Right lobe of liver (tissue), 6 donors: ENCODE measurements at regions not wholly inside any gene's neighbourhood (a gene's known extent, or its start where the extent isn't known, plus 50 kb on each side); places are given as distances from the start of the nearest gene placed in this dataset.

Source experiments
- ATAC-seq, 4 donors: fragments of 200-7000 bp; cut with Tn5 transposase; one replicate each; pipeline ENCODE4 v1.9.1; 2020; ENCODE audit warnings: mild to moderate bottlenecking in 4 of 4, moderate library complexity in 4 of 4
- DNase-seq, 3 donors: peaks; one replicate each; pipeline ENCODE4 v3.0.0-alpha.2; 2020
- H3K27ac ChIP-seq, 3 donors: fragments of 200-600 bp; one replicate each; pipeline ENCODE4 v1.8.0; 2022
- H3K27me3 ChIP-seq, 2 donors: fragments of 200-600 bp; one replicate each; pipeline ENCODE4 v1.8.0; 2022
- H3K36me3 ChIP-seq, 4 donors: fragments of 200-600 bp; sonication (generic) in 1 of 4; one replicate each; pipeline versions ENCODE4 v1.5.1 to v1.8.0; 2017 to 2022; ENCODE audit warnings: control low read depth in 1 of 4
- H3K4me1 ChIP-seq, 4 donors: fragments of 200-600 bp; sonication (generic) in 1 of 4; one replicate each; pipeline versions ENCODE4 v1.5.1 to v1.8.0; 2017 to 2022; ENCODE audit warnings: control low read depth in 1 of 4
- H3K4me3 ChIP-seq, 3 donors: fragments of 200-600 bp; one replicate each; pipeline ENCODE4 v1.8.0; 2022
- H3K9me3 ChIP-seq, 4 donors: fragments of 200-600 bp; sonication (generic) in 1 of 4; one replicate each; pipeline versions ENCODE4 v1.5.1 to v1.8.0; 2017 to 2022; ENCODE audit warnings: control low read depth in 1 of 4
- POLR2A ChIP-seq: fragments of 450-650 bp; IDR thresholded peaks from one replicate; pipeline ENCODE4 v1.6.1; 2017; ENCODE audit warnings: antibody characterized with exemption, mild to moderate bottlenecking
- WGBS: methylation state at CpG from one replicate; pipeline ENCODE4 v1.1.6; 2018; ENCODE audit warnings: low coverage, low lambda C conversion rate; ENCODE audit not compliant: insufficient coverage; ENCODE audit errors: missing lambda C conversion rate; 5-methylcytosine and 5-hydroxymethylcytosine counted together
- intact Hi-C, 2 donors: fragments of 100-400 bp; cut with DNase I; formaldehyde crosslinking; loops; one replicate each; pipeline versions ENCODE4 v1.11.2 to v1.14.1; 2022
- TF ChIP-seq, protein P1 (sequence below), 4 donors: fragments of 200-600 bp in 3 of 4; fragments of 450-650 bp in 1 of 4; IDR thresholded peaks; one replicate each; pipeline versions ENCODE4 v1.5.1 to v1.8.0; 2016 to 2022; ENCODE audit warnings: antibody characterized with exemption in 4 of 4, mild to moderate bottlenecking in 2 of 4
- donor health status: DM: no; HTN: yes; CAD: no.
- donor health status: DM: no; HTN: no; CAD: no.
- donor health status: DM: no; HTN: no; CAD: no.
- donor health status: DM: no; HTN: yes; CAD: no.
- donor health status: DM: no; HTN: yes; CAD: no.

- intact Hi-C loops, result no loop called here
- Histone ChIP-seq H3K27ac (peak overlapping the region; percentile 14 to 40 (median 32)), H3K4me3 (no peak overlapping the region)
These were observed 70.8 kb upstream of the ATXN1 start for GRCh38 chr6:16832043-16832567.

DNA sequence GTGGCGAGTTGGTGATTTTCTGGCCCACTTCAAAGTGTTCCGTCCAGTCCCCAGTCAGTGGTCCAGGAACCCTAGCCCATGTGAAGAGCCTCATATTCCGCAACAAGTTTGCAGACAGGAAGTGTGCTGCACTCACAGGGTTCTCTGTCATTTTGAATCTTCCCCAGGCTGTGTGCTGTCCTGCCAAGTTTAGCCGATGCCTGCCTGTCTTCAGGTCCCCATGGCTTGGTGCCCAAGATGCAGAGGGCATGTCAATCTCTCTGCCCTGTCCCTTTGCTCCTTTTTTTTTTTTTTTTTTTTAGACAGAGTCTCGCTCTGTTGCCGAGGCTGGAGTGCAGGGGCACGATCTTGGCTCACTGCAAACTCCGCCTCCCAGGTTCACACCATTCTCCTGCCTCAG, 69.9 kb upstream of the ATXN1 start:
- Histone ChIP-seq H3K9me3 (no peaks in the 10 kb centered on the region), H3K27ac (peak overlapping the region in 1 of 3 donors; percentile 32), H3K4me3 (no peak overlapping the region), H3K36me3 (no peaks in the 10 kb centered on the region), H3K4me1 (peaks cover 0 to 27% (median 13%) of the 10 kb centered on the region in 4 donors), H3K27me3 (no peaks in the 10 kb centered on the region)
- DNase-seq (no peak), ATAC-seq (peak in 2 of 4 donors; percentile 3 to 11)
- WGBS, result 33% methylated on average over 1 of the region's 8 CpGs
- TF ChIP-seq, protein P1, sequence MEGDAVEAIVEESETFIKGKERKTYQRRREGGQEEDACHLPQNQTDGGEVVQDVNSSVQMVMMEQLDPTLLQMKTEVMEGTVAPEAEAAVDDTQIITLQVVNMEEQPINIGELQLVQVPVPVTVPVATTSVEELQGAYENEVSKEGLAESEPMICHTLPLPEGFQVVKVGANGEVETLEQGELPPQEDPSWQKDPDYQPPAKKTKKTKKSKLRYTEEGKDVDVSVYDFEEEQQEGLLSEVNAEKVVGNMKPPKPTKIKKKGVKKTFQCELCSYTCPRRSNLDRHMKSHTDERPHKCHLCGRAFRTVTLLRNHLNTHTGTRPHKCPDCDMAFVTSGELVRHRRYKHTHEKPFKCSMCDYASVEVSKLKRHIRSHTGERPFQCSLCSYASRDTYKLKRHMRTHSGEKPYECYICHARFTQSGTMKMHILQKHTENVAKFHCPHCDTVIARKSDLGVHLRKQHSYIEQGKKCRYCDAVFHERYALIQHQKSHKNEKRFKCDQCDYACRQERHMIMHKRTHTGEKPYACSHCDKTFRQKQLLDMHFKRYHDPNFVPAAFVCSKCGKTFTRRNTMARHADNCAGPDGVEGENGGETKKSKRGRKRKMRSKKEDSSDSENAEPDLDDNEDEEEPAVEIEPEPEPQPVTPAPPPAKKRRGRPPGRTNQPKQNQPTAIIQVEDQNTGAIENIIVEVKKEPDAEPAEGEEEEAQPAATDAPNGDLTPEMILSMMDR (IDR thresholded peaks at IDR 0.05), result no peak
- TF ChIP-seq POLR2A, result no peak
- intact Hi-C loops, result no loop called here

More at GRCh38 chr6:16832043-16832567, 70.8 kb upstream of the ATXN1 start:
- ATAC-seq (peak; percentile 92 to 95 (median 92)), DNase-seq (no peak)
- H3K4me1 ChIP-seq, result peaks cover 0 to 27% (median 13%) of the 10 kb centered on the region in 4 donors
- 17% methylated on average over 5 of the region's 5 CpGs for WGBS
- no peak for TF ChIP-seq POLR2A
- TF ChIP-seq, protein P1 (IDR thresholded peaks at IDR 0.05), result peak; percentile 25 to 43 (median 36)
- H3K36me3 ChIP-seq, result no peaks in the 10 kb centered on the region
- H3K9me3 ChIP-seq, result no peaks in the 10 kb centered on the region
- no peaks in the 10 kb centered on the region for H3K27me3 ChIP-seq

DNA sequence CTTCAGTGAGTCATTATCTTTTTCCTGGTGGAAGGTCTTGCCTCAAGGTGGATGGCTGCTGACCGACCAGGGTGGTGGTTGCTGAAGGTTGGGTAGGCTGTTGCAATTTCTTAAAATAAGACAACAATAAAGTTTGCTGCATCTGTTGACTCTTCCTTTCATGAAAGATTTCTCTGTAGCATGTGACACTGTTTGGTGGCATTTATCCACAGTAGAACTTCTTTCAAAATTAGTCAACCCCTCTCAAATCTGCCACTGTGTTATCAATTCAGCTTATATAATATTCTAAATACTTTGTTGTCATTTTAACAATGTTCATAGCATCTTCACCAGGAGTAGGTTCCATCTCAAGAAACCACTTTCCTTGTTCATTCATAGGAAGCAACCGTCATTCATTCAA, 66.8 kb upstream of the ATXN1 start:
- DNase-seq (no peak), ATAC-seq (no peak)
- Histone ChIP-seq H3K27me3 (no peaks in the 10 kb centered on the region), H3K27ac (no peak overlapping the region), H3K36me3 (no peaks in the 10 kb centered on the region), H3K9me3 (no peaks in the 10 kb centered on the region), H3K4me3 (no peak overlapping the region), H3K4me1 (peaks cover 0 to 36% (median 16%) of the 10 kb centered on the region in 4 donors)
- 80% methylated on average over 2 of the region's 2 CpGs for WGBS
- no peak for TF ChIP-seq POLR2A
- TF ChIP-seq, protein P1 (IDR thresholded peaks at IDR 0.05), result no peak
- intact Hi-C loops, result no loop called here

DNA sequence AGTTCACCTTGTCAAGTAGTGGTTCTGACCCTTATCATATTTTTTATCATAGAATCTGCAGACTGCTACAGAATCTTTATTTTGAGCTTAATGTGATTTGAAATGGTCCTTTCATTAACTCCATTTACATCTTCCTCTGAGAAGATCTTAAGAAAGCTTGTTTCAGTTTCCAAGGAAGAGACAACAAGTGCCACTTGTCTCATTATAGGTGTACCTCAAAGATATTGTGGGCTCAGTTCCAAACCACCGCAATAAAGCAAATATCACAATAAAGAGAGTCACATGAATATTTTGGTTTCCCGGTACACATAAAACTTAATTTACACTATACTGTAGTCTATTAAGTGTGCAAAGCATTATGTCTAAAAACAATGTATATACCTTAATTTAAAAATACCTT, 66.4 kb upstream of the ATXN1 start:
- no peak for ATAC-seq

More for the DNA sequence above, 66.4 kb upstream of the ATXN1 start:
- H3K4me3 ChIP-seq, result no peak overlapping the region
- no peaks in the 10 kb centered on the region for H3K9me3 ChIP-seq
- WGBS, result 74% methylated on average over 2 of the region's 2 CpGs
- peaks cover 0 to 40% (median 17%) of the 10 kb centered on the region in 4 donors for H3K4me1 ChIP-seq
- no peak for DNase-seq
- no peaks in the 10 kb centered on the region for H3K36me3 ChIP-seq
- intact Hi-C loops, result no loop called here
- TF ChIP-seq, protein P1 (IDR thresholded peaks at IDR 0.05), result no peak
- TF ChIP-seq POLR2A, result no peak
- no peaks in the 10 kb centered on the region for H3K27me3 ChIP-seq
- no peak overlapping the region for H3K27ac ChIP-seq
